ENCODE measurements at regions not wholly inside any gene's neighbourhood (a gene's known extent, or its start where the extent isn't known, plus 50 kb on each side); places are given as distances from the start of the nearest gene placed in this dataset.

DNA sequence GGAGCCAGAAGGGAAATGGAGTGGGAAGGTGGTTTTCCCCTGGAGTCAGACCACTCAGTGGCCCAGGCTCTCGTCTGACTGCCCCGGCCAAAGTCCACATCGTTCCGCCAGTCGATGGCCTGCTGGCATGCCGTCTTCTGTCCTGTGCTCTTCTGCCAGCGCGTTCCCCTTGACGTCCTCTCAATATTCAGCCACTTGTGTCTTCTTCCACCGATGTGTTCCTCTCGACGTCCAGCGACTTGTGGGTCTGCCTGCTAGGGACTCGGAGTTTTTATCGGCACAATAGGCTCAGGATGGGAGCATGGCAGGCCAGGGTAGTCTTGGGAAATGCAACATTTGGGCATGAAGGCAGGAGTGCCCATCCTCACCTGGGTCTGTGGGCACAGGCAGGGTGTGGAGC lies 542.5 kb upstream of the LMCD1 start:
- DNase-seq (ENCODE audit: extremely low spot score), result no peak
- CTCF ChIA-PET, result no interaction called here
- TF ChIP-seq, protein P1, sequence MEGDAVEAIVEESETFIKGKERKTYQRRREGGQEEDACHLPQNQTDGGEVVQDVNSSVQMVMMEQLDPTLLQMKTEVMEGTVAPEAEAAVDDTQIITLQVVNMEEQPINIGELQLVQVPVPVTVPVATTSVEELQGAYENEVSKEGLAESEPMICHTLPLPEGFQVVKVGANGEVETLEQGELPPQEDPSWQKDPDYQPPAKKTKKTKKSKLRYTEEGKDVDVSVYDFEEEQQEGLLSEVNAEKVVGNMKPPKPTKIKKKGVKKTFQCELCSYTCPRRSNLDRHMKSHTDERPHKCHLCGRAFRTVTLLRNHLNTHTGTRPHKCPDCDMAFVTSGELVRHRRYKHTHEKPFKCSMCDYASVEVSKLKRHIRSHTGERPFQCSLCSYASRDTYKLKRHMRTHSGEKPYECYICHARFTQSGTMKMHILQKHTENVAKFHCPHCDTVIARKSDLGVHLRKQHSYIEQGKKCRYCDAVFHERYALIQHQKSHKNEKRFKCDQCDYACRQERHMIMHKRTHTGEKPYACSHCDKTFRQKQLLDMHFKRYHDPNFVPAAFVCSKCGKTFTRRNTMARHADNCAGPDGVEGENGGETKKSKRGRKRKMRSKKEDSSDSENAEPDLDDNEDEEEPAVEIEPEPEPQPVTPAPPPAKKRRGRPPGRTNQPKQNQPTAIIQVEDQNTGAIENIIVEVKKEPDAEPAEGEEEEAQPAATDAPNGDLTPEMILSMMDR (IDR thresholded peaks at IDR 0.05; ENCODE audit: control extremely low read depth, extremely low read depth, low read depth, missing control alignments), result no peak
- POLR2A ChIA-PET, result no interaction called here

DNA sequence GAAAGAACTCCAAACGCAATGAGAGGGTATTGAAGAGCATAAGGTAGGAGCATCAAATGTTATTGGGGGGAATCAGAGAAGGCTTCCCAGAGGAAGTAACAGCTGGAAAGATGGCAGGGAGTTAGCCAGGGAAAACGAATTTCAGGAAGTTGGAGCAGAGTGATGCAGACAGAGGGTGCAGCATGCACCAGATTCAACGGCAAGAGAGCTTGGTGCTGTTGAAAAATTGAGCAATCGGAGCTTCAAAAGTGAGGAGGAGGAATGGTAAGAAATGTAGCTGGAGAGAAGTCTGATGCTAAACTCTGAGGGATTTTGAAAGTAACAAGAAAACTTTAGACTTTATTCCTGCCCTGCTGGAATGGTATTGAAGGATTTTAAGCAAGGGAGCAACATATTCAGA lies 541.0 kb upstream of the LMCD1 start:
- ChIA-PET CTCF (interaction anchor here (0.9 kb wide), 1 partner anchor 9 kb away, joined by 3 read pairs; no protein-coding TSS in a partner anchor), POLR2A (no interaction called here)
- TF ChIP-seq, protein P1 (IDR thresholded peaks at IDR 0.05; ENCODE audit: control extremely low read depth, extremely low read depth, low read depth, missing control alignments), result no peak
- DNase-seq (ENCODE audit: extremely low spot score), result no peak

DNA sequence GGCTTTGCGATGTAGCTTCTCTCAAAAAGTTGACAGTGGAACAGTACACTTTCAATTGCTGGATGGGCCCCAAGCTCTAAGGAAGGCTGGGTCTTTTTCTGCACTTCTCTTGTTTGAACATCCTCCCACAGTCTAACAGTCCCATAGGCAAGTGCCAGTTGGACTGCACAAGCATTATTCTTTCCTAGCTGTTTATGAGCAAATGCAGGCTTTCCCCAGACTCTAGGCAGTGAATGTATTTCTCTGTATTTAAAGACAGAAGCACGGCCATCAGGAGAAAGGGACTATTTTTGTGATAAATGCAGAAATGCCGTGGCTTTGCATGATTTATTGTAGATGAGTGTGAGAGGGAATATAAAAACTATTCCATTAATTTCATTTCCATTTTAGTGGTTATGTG lies 539.3 kb upstream of the LMCD1 start:
- CTCF ChIA-PET, result interaction anchor here (1.3 kb wide), 1 partner anchor 12 kb away, joined by 3 read pairs; no protein-coding TSS in a partner anchor
- POLR2A ChIA-PET, result no interaction called here
- TF ChIP-seq, protein P1 (IDR thresholded peaks at IDR 0.05; ENCODE audit: control extremely low read depth, extremely low read depth, low read depth, missing control alignments), result no peak
- no peak for DNase-seq (ENCODE audit: extremely low spot score)

DNA sequence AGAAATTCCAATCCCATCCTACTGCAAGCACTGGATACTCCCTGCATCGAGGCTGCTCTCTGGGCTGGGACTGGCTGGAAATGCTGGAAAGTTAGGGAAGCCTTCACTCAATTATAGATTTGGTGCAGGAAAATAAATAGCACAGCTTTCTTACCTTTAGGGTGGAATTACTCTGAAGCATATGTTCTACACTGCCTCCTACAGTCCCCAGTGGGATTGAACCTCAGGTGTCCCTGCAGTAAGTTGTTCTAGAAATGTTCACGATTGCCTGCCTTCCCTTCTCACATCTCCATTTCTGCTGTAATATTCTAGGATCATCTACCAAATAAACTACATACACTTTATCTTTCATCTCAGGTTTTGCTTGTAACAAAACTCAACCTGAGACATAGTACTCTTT lies 536.7 kb upstream of the LMCD1 start:
- ChIA-PET POLR2A (no interaction called here), CTCF (no interaction called here)
- no peak for DNase-seq (ENCODE audit: extremely low spot score)
- TF ChIP-seq, protein P1 (IDR thresholded peaks at IDR 0.05; ENCODE audit: control extremely low read depth, extremely low read depth, low read depth, missing control alignments), result no peak

DNA sequence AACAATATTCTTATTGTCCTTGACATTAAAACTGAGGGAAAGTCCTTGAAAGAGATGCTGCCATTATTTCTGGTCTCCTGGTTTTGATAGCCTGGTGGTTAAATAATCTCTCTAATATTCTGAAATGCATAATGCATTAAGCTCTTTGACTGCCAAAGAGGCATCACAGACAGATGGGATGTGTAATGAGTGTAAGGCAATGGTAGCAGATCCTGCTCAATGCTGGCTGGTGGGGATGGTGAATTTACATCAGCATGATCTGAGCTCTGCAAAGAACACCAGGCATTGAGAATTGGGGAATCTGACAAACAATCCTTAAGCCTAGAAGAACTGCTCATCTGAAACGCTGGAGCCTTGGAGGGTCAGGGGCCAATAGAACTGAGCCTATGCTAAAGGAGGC lies 528.6 kb upstream of the LMCD1 start:
- TF ChIP-seq, protein P1 (IDR thresholded peaks at IDR 0.05; ENCODE audit: control extremely low read depth, extremely low read depth, low read depth, missing control alignments), result no peak
- no peak for DNase-seq (ENCODE audit: extremely low spot score)
- CTCF ChIA-PET, result interaction anchor here (1.0 kb wide), 1 partner anchor 49 kb away, joined by 3 read pairs; no protein-coding TSS in a partner anchor
- POLR2A ChIA-PET, result no interaction called here

DNA sequence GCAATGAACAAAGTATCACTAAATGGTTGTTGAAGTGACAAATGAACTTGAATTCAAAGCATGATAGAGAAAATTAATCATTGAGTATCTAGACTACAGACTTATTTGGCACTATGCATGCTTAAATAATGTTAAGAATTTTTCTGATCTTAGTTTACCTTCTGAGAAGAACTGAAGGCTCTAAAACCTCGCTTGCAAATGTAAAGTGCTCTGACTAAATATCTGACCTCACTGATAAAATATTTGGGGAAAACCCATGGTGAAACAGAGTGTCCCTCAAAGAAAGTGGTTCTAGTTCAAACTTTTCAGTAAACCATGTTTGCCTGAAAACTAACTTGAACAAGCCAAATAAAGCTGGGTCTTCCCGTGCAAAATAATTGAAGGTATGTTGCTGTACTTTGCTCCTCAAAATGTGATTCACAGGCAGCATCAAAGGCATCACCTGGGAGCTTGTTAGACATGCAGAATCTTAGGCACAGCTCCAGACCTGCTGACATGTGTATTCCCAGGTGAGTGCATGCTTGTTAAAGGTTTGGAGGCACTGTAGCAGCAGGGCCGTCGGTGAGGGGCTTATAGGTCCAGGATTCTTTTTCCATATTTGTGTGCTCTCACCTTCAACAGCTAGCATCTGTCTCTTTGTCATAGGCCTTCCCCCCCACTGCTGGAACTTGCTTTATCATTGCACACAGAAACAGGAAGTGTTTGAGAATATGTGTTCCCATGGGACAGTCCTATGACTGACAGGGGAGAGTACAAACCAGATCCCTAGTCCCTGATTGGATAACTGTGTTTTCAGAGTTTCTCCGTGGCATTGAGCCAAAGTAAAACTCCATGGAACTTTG lies 524.2 kb upstream of the LMCD1 start:
- TF ChIP-seq, protein P1 (IDR thresholded peaks at IDR 0.05; ENCODE audit: control extremely low read depth, extremely low read depth, low read depth, missing control alignments), result no peak
- POLR2A ChIA-PET, result no interaction called here
- DNase-seq (ENCODE audit: extremely low spot score), result no peak
- CTCF ChIA-PET, result interaction anchor here (2.5 kb wide), 1 partner anchor 10 kb away, joined by 9 read pairs; no protein-coding TSS in a partner anchor

Measured in GM10248 (cell line).